ENCODE measurements at regions not wholly inside any gene's neighbourhood (a gene's known extent, or its start where the extent isn't known, plus 50 kb on each side); places are given as distances from the start of the nearest gene placed in this dataset.

- FAIRE-seq (no peak), DNase-seq (ENCODE audit: insufficient read length, low spot score) (no peak)
- TF ChIP-seq PAX5 (IDR thresholded peaks at IDR 0.05; ENCODE audit: insufficient read depth, low read length, severe bottlenecking) (no peak), TAF1 (IDR thresholded peaks at IDR 0.05; ENCODE audit: low read depth, low read length) (no peak), POLR2AphosphoS5 (IDR thresholded peaks at IDR 0.05; ENCODE audit: low read depth, low read length) (no peak), POLR2A (IDR thresholded peaks at IDR 0.05; ENCODE audit: low read depth, low read length) (no peak), SPI1 (IDR thresholded peaks at IDR 0.05; ENCODE audit: low read depth, low read length) (no peak), POU2F2 (IDR thresholded peaks at IDR 0.05; ENCODE audit: low read depth, low read length) (no peak)
Observed at GRCh38 chr2:47620770-47621437, 50.1 kb upstream of the KCNK12 start.

All from GM12891 (cell line).